Fibroblast of mammary gland (primary cell): ENCODE measurements at regions not wholly inside any gene's neighbourhood (a gene's known extent, or its start where the extent isn't known, plus 50 kb on each side); places are given as distances from the start of the nearest gene placed in this dataset.

Experiments
- DNase-seq: peaks from one replicate; pipeline ENCODE4 v3.0.0-alpha.2; 2010; ENCODE audit warnings: low read depth
- H3K4me3 ChIP-seq: 2 replicates; pipeline ENCODE4 v1.5.1; 2011; ENCODE audit warnings: low read depth, mild to moderate bottlenecking, low read length, moderate library complexity; ENCODE audit not compliant: control insufficient read depth
- CTCF ChIP-seq: conservative IDR thresholded peaks from 2 replicates; pipeline ENCODE4 v1.5.1; 2011; ENCODE audit warnings: low read depth, low read length, inconsistent platforms; ENCODE audit not compliant: control insufficient read depth, insufficient read depth

- no peak for DNase-seq
- H3K4me3 ChIP-seq, result no peak overlapping the region
- no peak for TF ChIP-seq CTCF
These were observed 240.1 kb upstream of the RXFP2 start for GRCh38 chr13:31499274-31499673.

GRCh38 chr13:31503626-31504025, 235.7 kb upstream of the RXFP2 start:
- no peak for DNase-seq
- no peak overlapping the region for H3K4me3 ChIP-seq
- TF ChIP-seq CTCF, result no peak

- TF ChIP-seq CTCF, result no peak
- no peak for DNase-seq
- H3K4me3 ChIP-seq, result no peak overlapping the region
These were observed 234.4 kb upstream of the RXFP2 start for GRCh38 chr13:31504918-31505317.

GRCh38 chr13:31512331-31512730, 227.0 kb upstream of the RXFP2 start:
- no peak overlapping the region for H3K4me3 ChIP-seq
- no peak for TF ChIP-seq CTCF
- DNase-seq, result no peak

- no peak for DNase-seq
- H3K4me3 ChIP-seq, result no peak overlapping the region
- TF ChIP-seq CTCF, result no peak
These were observed 224.4 kb upstream of the RXFP2 start for GRCh38 chr13:31514932-31515331.

- no peak for DNase-seq
- TF ChIP-seq CTCF, result no peak
- H3K4me3 ChIP-seq, result no peak overlapping the region
These were observed 223.9 kb upstream of the RXFP2 start for GRCh38 chr13:31515427-31515826.

GRCh38 chr13:31517599-31517998, 221.7 kb upstream of the RXFP2 start:
- no peak overlapping the region for H3K4me3 ChIP-seq
- DNase-seq, result no peak
- TF ChIP-seq CTCF, result no peak
